Panc1 (cell line): ENCODE measurements at regions not wholly inside any gene's neighbourhood (a gene's known extent, or its start where the extent isn't known, plus 50 kb on each side); places are given as distances from the start of the nearest gene placed in this dataset.

Source experiments
- ATAC-seq: fragments of 200-7000 bp; cut with Tn5 transposase; 2 replicates; pipeline ENCODE4 v1.9.1; 2020; ENCODE audit warnings: mild to moderate bottlenecking, moderate library complexity
- BruUV-seq: library from RNA; stranded (reverse); fragments of 400-500 nt; replicated peaks from 2 replicates; lab custom pipeline; 2021; lab: Mats Ljungman, UMichigan
- CTCF ChIA-PET: fragments of 300-600 bp; sonication (Branson Sonifier 250); formaldehyde crosslinking; loops from one replicate; lab custom pipeline; 2022; ENCODE audit warnings: antibody characterized with exemption; lab: Charles Lee
- POLR2A ChIA-PET: fragments of 300-600 bp; sonication (Branson Sonifier 250); formaldehyde crosslinking; loops from one replicate; lab custom pipeline; 2022; ENCODE audit warnings: antibody characterized with exemption; lab: Charles Lee
- DNase-seq: peaks from one replicate; pipeline ENCODE4 v3.0.0-alpha.2; 2010; ENCODE audit warnings: low read depth, low spot score
- H3K27ac ChIP-seq: 2 replicates; pipeline ENCODE4 v1.5.1; 2011; ENCODE audit warnings: mild to moderate bottlenecking, low read length, inconsistent platforms
- H3K27me3 ChIP-seq: fragments of 200-500 bp; sonication (Bioruptor generic); 2 replicates; pipeline ENCODE4 v1.6.0; 2014; ENCODE audit warnings: low read length, inconsistent platforms; ENCODE audit not compliant: control insufficient read depth, insufficient read depth
- H3K36me3 ChIP-seq: fragments of 200-500 bp; sonication (Bioruptor generic); 2 replicates; pipeline ENCODE4 v1.5.1; 2014; ENCODE audit warnings: inconsistent platforms, mild to moderate bottlenecking, low read length, moderate library complexity; ENCODE audit not compliant: control insufficient read depth, insufficient read depth
- H3K4me1 ChIP-seq: 2 replicates; pipeline ENCODE4 v1.5.1; 2011; ENCODE audit warnings: inconsistent platforms, mild to moderate bottlenecking, low read length, moderate library complexity; ENCODE audit not compliant: control insufficient read depth, insufficient read depth
- H3K4me3 ChIP-seq, 2 experiments: 2 replicates each; pipeline ENCODE4 v1.5.1; 2011 to 2012; ENCODE audit warnings: low read depth in 2 of 2, low read length in 2 of 2, mild to moderate bottlenecking in 2 of 2, inconsistent platforms in 1 of 2, moderate library complexity in 1 of 2
- H3K9me3 ChIP-seq: fragments of 200-500 bp; sonication (Bioruptor generic); 2 replicates; pipeline ENCODE4 v1.5.1; 2014; ENCODE audit warnings: low read depth, mild to moderate bottlenecking, inconsistent platforms, low read length, moderate library complexity; ENCODE audit not compliant: control insufficient read depth, insufficient read depth
- CTCF ChIP-seq: fragments of 450-650 bp; IDR thresholded peaks from 2 replicates; pipeline ENCODE4 v1.5.1; 2017; ENCODE audit warnings: mild to moderate bottlenecking
- POLR2AphosphoS5 ChIP-seq: IDR thresholded peaks from 2 replicates; pipeline ENCODE4 v1.6.1; 2012; ENCODE audit warnings: mild to moderate bottlenecking, low read depth, low read length, moderate library complexity
- REST ChIP-seq, 2 experiments: IDR thresholded peaks; 2 replicates each; pipeline ENCODE4 v1.6.1; 2011 to 2012; ENCODE audit warnings: low read depth in 2 of 2, control low read depth in 1 of 2, low read length in 1 of 2, mild to moderate bottlenecking in 1 of 2, moderate library complexity in 1 of 2; ENCODE audit not compliant: insufficient read depth in 1 of 2
- SIN3A ChIP-seq: IDR thresholded peaks from 2 replicates; pipeline ENCODE4 v1.6.1; 2012; ENCODE audit warnings: low read depth, mild to moderate bottlenecking, low read length, moderate library complexity, borderline replicate concordance; ENCODE audit not compliant: insufficient read depth
- TCF7L2 ChIP-seq: IDR thresholded peaks from 2 replicates; pipeline ENCODE4 v1.6.1; 2011; ENCODE audit warnings: mild to moderate bottlenecking, low read depth, low read length, inconsistent platforms
- in situ Hi-C: cut with HindIII; loops from 2 replicates; pipeline ENCODE4 v1.10.0; 2016; ENCODE audit warnings: low sequenced_read_pairs, low pct_unique_long_range_greater_than_20kb
- intact Hi-C: fragments of 100-400 bp; cut with micrococcal nuclease; formaldehyde crosslinking; loops from one replicate; pipeline ENCODE4 v1.10.0; 2022; ENCODE audit not compliant: unreplicated experiment

GRCh38 chr12:83214185-83214584, 527.5 kb downstream of the TMTC2 start:
- no TSS peak for BruUV-seq
- no peak for ATAC-seq
- H3K4me1 ChIP-seq: no peaks in the 10 kb centered on the region
- TF ChIP-seq SIN3A (no peak), CTCF (no peak), POLR2AphosphoS5 (no peak), REST (IDR thresholded peaks at IDR 0.05; ENCODE audit: insufficient read depth in 1 of 2, low read depth in 2 of 2, low read length in 1 of 2) (no peak)
- H3K9me3 ChIP-seq: no peaks in the 10 kb centered on the region
- in situ Hi-C loops (no loop called here), intact Hi-C loops (no loop called here)
- ChIA-PET CTCF (no interaction called here), POLR2A (no interaction called here)
- no peak for DNase-seq
- H3K27me3 ChIP-seq: no peaks in the 10 kb centered on the region
- H3K27ac ChIP-seq: no peak overlapping the region
- no peaks in the 10 kb centered on the region for H3K36me3 ChIP-seq
- no peak overlapping the region for H3K4me3 ChIP-seq

GRCh38 chr12:83210933-83211332, 524.2 kb downstream of the TMTC2 start:
- no peak overlapping the region for H3K27ac ChIP-seq
- H3K36me3 ChIP-seq: no peaks in the 10 kb centered on the region
- H3K4me1 ChIP-seq: no peaks in the 10 kb centered on the region
- no peaks in the 10 kb centered on the region for H3K9me3 ChIP-seq
- BruUV-seq: no TSS peak
- no peak overlapping the region for H3K4me3 ChIP-seq
- TF ChIP-seq REST (IDR thresholded peaks at IDR 0.05; ENCODE audit: insufficient read depth in 1 of 2, low read depth in 2 of 2, low read length in 1 of 2): no peak
- no peak for TF ChIP-seq CTCF
- TF ChIP-seq TCF7L2: no peak
- TF ChIP-seq SIN3A: no peak
- TF ChIP-seq POLR2AphosphoS5: no peak
- in situ Hi-C loops (no loop called here), intact Hi-C loops (no loop called here)
- ChIA-PET CTCF (no interaction called here), POLR2A (no interaction called here)
- H3K27me3 ChIP-seq: no peaks in the 10 kb centered on the region
- DNase-seq (no peak), ATAC-seq (no peak)
